Endothelial cell of umbilical vein (primary cell): ENCODE measurements at regions not wholly inside any gene's neighbourhood (a gene's known extent, or its start where the extent isn't known, plus 50 kb on each side); places are given as distances from the start of the nearest gene placed in this dataset.

Source experiments
- BruUV-seq: library from RNA; stranded (reverse); fragments of 400-500 nt; replicated peaks from 2 replicates; lab custom pipeline; 2021; lab: Mats Ljungman, UMichigan
- CTCF ChIA-PET: fragments of 300-600, 350-600 bp; sonication (Branson Sonifier 250); formaldehyde crosslinking; loops from one replicate; lab custom pipeline; 2021; ENCODE audit warnings: antibody characterized with exemption, inconsistent platforms; lab: Charles Lee
- POLR2A ChIA-PET: fragments of 300-600, 350-600 bp; sonication (Branson Sonifier 250); formaldehyde crosslinking; loops from one replicate; lab custom pipeline; 2021; ENCODE audit warnings: antibody characterized with exemption, inconsistent platforms; lab: Charles Lee
- DNase-seq: peaks from one replicate; pipeline ENCODE4 v3.0.0-alpha.2; 2011; ENCODE audit warnings: low read depth, low spot score
- FAIRE-seq: peaks from 2 replicates; lab custom pipeline; 2011; peaks lifted over from hg19 to GRCh38; lab: Jason Lieb, UNC
- H2AFZ ChIP-seq: 2 replicates; pipeline ENCODE4 v1.6.0; 2012; ENCODE audit warnings: low read depth, low read length, control low read depth, inconsistent platforms
- H3K27ac ChIP-seq: 2 replicates; pipeline ENCODE4 v1.5.1; 2011; ENCODE audit warnings: low read depth, mild to moderate bottlenecking, control low read depth, low read length, moderate library complexity; ENCODE audit not compliant: insufficient read depth
- H3K27me3 ChIP-seq, 2 experiments: 2 replicates each; pipeline versions ENCODE4 v1.6.0 to v1.6.1; 2011; ENCODE audit warnings: low read length in 2 of 2, mixed read lengths in 1 of 2; ENCODE audit not compliant: control insufficient read depth in 2 of 2, insufficient read depth in 2 of 2
- H3K36me3 ChIP-seq, 2 experiments: 2 replicates in 1 of 2; 3 replicates in 1 of 2; pipeline ENCODE4 v1.5.1; 2011; ENCODE audit warnings: low read length in 2 of 2, mild to moderate bottlenecking in 1 of 2, moderate library complexity in 1 of 2; ENCODE audit not compliant: control insufficient read depth in 2 of 2, insufficient read depth in 2 of 2; ENCODE audit errors: extremely low read depth in 1 of 2
- H3K4me1 ChIP-seq: 3 replicates; pipeline ENCODE4 v1.5.1; 2011; ENCODE audit warnings: mild to moderate bottlenecking, low read length; ENCODE audit not compliant: control insufficient read depth, insufficient read depth; ENCODE audit errors: extremely low read depth
- H3K4me2 ChIP-seq: 2 replicates; pipeline ENCODE4 v1.6.1; 2011; ENCODE audit warnings: low read length, control low read depth, mixed read lengths; ENCODE audit not compliant: insufficient read depth
- H3K4me3 ChIP-seq, 3 experiments: fragments of 200-600 bp in 1 of 3; sonication (generic), shearing (Covaris generic) in 1 of 3; replicated peaks in 1 of 3; 2 replicates each; pipeline ENCODE4 v1.5.1; 2011 to 2016; ENCODE audit warnings: control low read depth in 3 of 3, low read length in 3 of 3, mild to moderate bottlenecking in 2 of 3, inconsistent platforms in 1 of 3, low read depth in 1 of 3, moderate library complexity in 1 of 3; ENCODE audit not compliant: insufficient read depth in 1 of 3
- H3K79me2 ChIP-seq: 2 replicates; pipeline ENCODE4 v1.6.0; 2012; ENCODE audit warnings: low read length, inconsistent platforms; ENCODE audit not compliant: control insufficient read depth, insufficient read depth
- H3K9ac ChIP-seq: replicated peaks from 2 replicates; pipeline ENCODE3; 2011; ENCODE audit warnings: low read length, control low read depth; ENCODE audit not compliant: insufficient read depth; ENCODE audit errors: extremely low read depth
- H3K9me1 ChIP-seq: replicated peaks from 3 replicates; pipeline ENCODE4 v1.6.0; 2011; ENCODE audit warnings: mild to moderate bottlenecking, low read length; ENCODE audit not compliant: control insufficient read depth, insufficient read depth; ENCODE audit errors: extremely low read depth
- H3K9me3 ChIP-seq: replicated peaks from 2 replicates; pipeline ENCODE4 v1.5.1; 2012; ENCODE audit warnings: low read length, inconsistent platforms; ENCODE audit not compliant: control insufficient read depth, insufficient read depth
- H4K20me1 ChIP-seq: replicated peaks from 2 replicates; pipeline ENCODE3; 2011; ENCODE audit warnings: mild to moderate bottlenecking, low read length; ENCODE audit not compliant: control insufficient read depth, insufficient read depth; ENCODE audit errors: extremely low read depth
- EZH2 ChIP-seq: IDR thresholded peaks from 2 replicates; pipeline ENCODE4 v1.6.1; 2012; ENCODE audit warnings: borderline replicate concordance, low read depth, mild to moderate bottlenecking, moderate library complexity, low read length, inconsistent platforms; ENCODE audit not compliant: severe bottlenecking
- FOS ChIP-seq: IDR thresholded peaks from 2 replicates; pipeline ENCODE4 v1.6.1; 2011; ENCODE audit warnings: mild to moderate bottlenecking, low read length, moderate library complexity, borderline replicate concordance; ENCODE audit not compliant: insufficient read depth
- GATA2 ChIP-seq: IDR thresholded peaks from 2 replicates; pipeline ENCODE4 v1.7.0; 2011; ENCODE audit warnings: low read depth, mild to moderate bottlenecking, moderate library complexity, mixed read lengths, low read length; ENCODE audit not compliant: insufficient read length, insufficient read depth
- JUN ChIP-seq: IDR thresholded peaks from 2 replicates; pipeline ENCODE4 v1.6.1; 2011; ENCODE audit warnings: borderline replicate concordance, low read depth; ENCODE audit not compliant: insufficient read length, insufficient read depth
- MYC ChIP-seq: IDR thresholded peaks from one replicate; pipeline ENCODE4 v1.6.1; 2011; ENCODE audit warnings: mild to moderate bottlenecking, low read depth, low read length
- POLR2A ChIP-seq: IDR thresholded peaks from 2 replicates; pipeline ENCODE4 v1.6.1; 2012; ENCODE audit warnings: low read depth, mild to moderate bottlenecking, control low read depth, low read length
- POLR2AphosphoS5 ChIP-seq: IDR thresholded peaks from 2 replicates; pipeline ENCODE4 v1.6.1; 2012; ENCODE audit warnings: low read depth, mild to moderate bottlenecking, control low read depth, low read length, moderate library complexity; ENCODE audit not compliant: insufficient read depth
- dilution Hi-C: fragments of 300-500 bp; cut with MboI; formaldehyde crosslinking; loops from one replicate; pipeline ENCODE4 v1.15.0; 2019; ENCODE audit warnings: low sequenced_read_pairs; ENCODE audit not compliant: extremely low pct_ligation_motif_present
- intact Hi-C: fragments of 100-400 bp; cut with micrococcal nuclease; formaldehyde crosslinking; loops from one replicate; pipeline ENCODE4 v1.10.0; 2022
- TF ChIP-seq, protein P1 (sequence below), 2 donors: IDR thresholded peaks; 1 replicate in 1 of 2; 2 replicates in 1 of 2; pipeline ENCODE4 v1.5.1; 2011; ENCODE audit warnings: low read length in 2 of 2, mild to moderate bottlenecking in 2 of 2, moderate library complexity in 2 of 2, control low read depth in 1 of 2, inconsistent platforms in 1 of 2, low read depth in 1 of 2; ENCODE audit not compliant: insufficient read depth in 1 of 2; ENCODE audit errors: extremely low read depth in 1 of 2
- TF ChIP-seq, protein P2 (sequence below): IDR thresholded peaks from 2 replicates; pipeline ENCODE4 v1.6.1; 2011; ENCODE audit not compliant: insufficient read depth, insufficient read length

DNA sequence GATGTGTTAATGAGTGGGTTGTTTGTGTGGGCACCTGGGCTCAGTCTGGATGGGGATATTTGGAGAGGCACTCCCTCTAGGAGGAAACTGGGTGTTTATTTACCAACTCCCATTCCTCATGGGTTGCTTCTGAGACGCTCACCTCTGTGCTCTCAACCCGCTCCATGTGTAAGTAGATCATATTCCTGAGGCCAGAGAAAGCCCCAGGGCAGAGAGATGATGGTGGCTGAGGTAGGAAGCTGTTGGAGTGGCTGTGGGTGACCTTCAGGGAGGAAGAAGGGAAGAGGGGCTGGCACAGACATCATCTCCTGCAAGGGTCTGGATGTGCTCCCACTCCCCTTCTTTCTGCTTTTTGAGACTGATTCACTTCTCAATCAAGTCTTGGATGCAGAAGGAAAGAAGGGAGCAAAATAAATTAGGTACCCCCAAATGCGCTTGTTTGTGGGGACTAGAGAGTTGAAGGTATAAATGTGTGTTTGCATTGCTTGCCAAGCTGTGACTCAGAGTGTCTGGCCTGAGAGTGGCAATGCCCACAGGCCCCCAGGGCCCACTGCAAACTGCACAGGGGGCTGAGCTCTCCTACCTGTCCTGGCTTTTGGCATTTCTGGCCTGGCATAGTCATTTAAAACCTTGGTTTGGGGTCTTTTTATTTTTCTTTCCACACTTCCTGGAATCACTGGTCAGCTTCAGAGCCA lies 57.2 kb upstream of the TNP1 start:
- H3K4me2 ChIP-seq = no peak overlapping the region
- peaks cover 6% of the 10 kb centered on the region for H3K4me1 ChIP-seq
- intact Hi-C loops (no loop called here), dilution Hi-C loops (no loop called here)
- TF ChIP-seq, protein P1, sequence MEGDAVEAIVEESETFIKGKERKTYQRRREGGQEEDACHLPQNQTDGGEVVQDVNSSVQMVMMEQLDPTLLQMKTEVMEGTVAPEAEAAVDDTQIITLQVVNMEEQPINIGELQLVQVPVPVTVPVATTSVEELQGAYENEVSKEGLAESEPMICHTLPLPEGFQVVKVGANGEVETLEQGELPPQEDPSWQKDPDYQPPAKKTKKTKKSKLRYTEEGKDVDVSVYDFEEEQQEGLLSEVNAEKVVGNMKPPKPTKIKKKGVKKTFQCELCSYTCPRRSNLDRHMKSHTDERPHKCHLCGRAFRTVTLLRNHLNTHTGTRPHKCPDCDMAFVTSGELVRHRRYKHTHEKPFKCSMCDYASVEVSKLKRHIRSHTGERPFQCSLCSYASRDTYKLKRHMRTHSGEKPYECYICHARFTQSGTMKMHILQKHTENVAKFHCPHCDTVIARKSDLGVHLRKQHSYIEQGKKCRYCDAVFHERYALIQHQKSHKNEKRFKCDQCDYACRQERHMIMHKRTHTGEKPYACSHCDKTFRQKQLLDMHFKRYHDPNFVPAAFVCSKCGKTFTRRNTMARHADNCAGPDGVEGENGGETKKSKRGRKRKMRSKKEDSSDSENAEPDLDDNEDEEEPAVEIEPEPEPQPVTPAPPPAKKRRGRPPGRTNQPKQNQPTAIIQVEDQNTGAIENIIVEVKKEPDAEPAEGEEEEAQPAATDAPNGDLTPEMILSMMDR (IDR thresholded peaks at IDR 0.05; ENCODE audit: extremely low read depth in 1 of 2, insufficient read depth in 1 of 2, low read depth in 1 of 2, low read length in 2 of 2) = no peak
- TF ChIP-seq POLR2AphosphoS5 (no peak), POLR2A (no peak), JUN (no peak)
- H3K27ac ChIP-seq = no peak overlapping the region
- H3K9ac ChIP-seq = no peak overlapping the region
- H3K27me3 ChIP-seq = no peaks in the 10 kb centered on the region
- POLR2A ChIA-PET = no interaction called here
- no peaks in the 10 kb centered on the region for H3K36me3 ChIP-seq
- no peaks in the 10 kb centered on the region for H4K20me1 ChIP-seq
- no TSS peak for BruUV-seq
- no peak overlapping the region for H3K4me3 ChIP-seq
- CTCF ChIA-PET = no interaction called here
- no peak overlapping the region for H2AFZ ChIP-seq
- H3K79me2 ChIP-seq = no peaks in the 10 kb centered on the region
- no peak for FAIRE-seq
- no peak for DNase-seq
- no peaks in the 10 kb centered on the region for H3K9me1 ChIP-seq
- H3K9me3 ChIP-seq = no peaks in the 10 kb centered on the region

DNA sequence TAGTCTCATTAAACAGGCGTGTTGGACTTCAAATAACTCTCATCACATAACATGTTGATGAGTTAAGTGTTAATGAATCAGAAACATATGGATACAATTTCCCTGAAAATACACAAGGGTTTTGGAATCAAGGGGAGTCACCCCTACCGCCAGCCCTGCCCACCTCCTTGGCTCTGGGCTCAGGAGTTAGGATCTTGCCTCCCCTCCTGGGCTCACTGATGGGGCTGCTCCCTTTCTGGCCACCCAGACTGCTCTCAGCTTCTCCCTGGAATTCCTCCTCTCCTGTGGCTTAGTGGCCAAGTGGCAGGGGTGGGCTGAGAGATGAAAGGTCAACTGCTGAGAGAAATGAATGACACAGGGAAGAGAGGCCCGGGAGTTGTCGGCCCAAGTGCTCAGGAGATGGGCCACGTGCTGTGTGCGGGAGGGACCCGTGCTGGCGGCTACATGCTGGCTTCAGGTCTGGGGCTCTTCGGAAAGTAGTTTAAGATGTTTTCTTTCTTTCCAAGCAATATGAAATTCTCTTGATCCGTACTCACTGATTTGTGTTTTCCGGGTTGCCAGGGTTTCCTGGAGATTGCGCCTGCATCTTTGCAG lies 55.8 kb upstream of the TNP1 start:
- Histone ChIP-seq H3K4me1 (peaks cover 6% of the 10 kb centered on the region), H3K79me2 (no peaks in the 10 kb centered on the region), H3K9ac (no peak overlapping the region), H3K36me3 (no peaks in the 10 kb centered on the region), H3K4me2 (no peak overlapping the region), H3K9me1 (no peaks in the 10 kb centered on the region), H3K27me3 (no peaks in the 10 kb centered on the region), H2AFZ (no peak overlapping the region), H3K27ac (no peak overlapping the region), H3K9me3 (no peaks in the 10 kb centered on the region), H3K4me3 (no peak overlapping the region), H4K20me1 (no peaks in the 10 kb centered on the region)
- DNase-seq = no peak
- TF ChIP-seq POLR2AphosphoS5 (no peak), POLR2A (no peak), MYC (no peak), GATA2 (no peak), JUN (no peak), EZH2 (no peak), FOS (no peak)
- TF ChIP-seq, protein P1 (IDR thresholded peaks at IDR 0.05; ENCODE audit: extremely low read depth in 1 of 2, insufficient read depth in 1 of 2, low read depth in 1 of 2, low read length in 2 of 2) = no peak
- TF ChIP-seq, protein P2, sequence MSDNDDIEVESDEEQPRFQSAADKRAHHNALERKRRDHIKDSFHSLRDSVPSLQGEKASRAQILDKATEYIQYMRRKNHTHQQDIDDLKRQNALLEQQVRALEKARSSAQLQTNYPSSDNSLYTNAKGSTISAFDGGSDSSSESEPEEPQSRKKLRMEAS = no peak
- no peak for FAIRE-seq
- dilution Hi-C loops (no loop called here), intact Hi-C loops (no loop called here)
- CTCF ChIA-PET = no interaction called here
- BruUV-seq = no TSS peak
- POLR2A ChIA-PET = no interaction called here
